GM20000 (cell line): ENCODE measurements at regions not wholly inside any gene's neighbourhood (a gene's known extent, or its start where the extent isn't known, plus 50 kb on each side); places are given as distances from the start of the nearest gene placed in this dataset.

ENCODE experiments used
- DNase-seq: peaks from one replicate; pipeline ENCODE4 v3.0.0; 2012; ENCODE audit warnings: low spot score
- CTCF ChIP-seq: IDR thresholded peaks from 2 replicates; pipeline ENCODE4 v1.5.1; 2012; ENCODE audit warnings: mild to moderate bottlenecking, control low read depth; ENCODE audit errors: extremely low read depth, missing control alignments

- no peak for TF ChIP-seq CTCF
- no peak for DNase-seq
Measured at GRCh38 chr6:17035257-17036064, 66.4 kb upstream of the STMND1 start.

GRCh38 chr6:17033746-17034145 is 68.1 kb upstream of the STMND1 start:
- no peak for TF ChIP-seq CTCF
- no peak for DNase-seq

GRCh38 chr6:17032988-17033634 is 68.7 kb upstream of the STMND1 start:
- DNase-seq = no peak
- no peak for TF ChIP-seq CTCF

- TF ChIP-seq CTCF = no peak
Measured at GRCh38 chr6:17032590-17032987, 69.3 kb upstream of the STMND1 start.

GRCh38 chr6:17031961-17032360 is 69.9 kb upstream of the STMND1 start:
- DNase-seq = no peak
- TF ChIP-seq CTCF = no peak

More at GRCh38 chr6:17032590-17032987, 69.3 kb upstream of the STMND1 start:
- no peak for DNase-seq

- DNase-seq = no peak
- TF ChIP-seq CTCF = no peak
Measured at GRCh38 chr6:17027441-17027840, 74.4 kb upstream of the STMND1 start.

- DNase-seq = no peak
- TF ChIP-seq CTCF = no peak
Measured at GRCh38 chr6:17022604-17023003, 79.2 kb upstream of the STMND1 start.
